ENCODE measurements at regions not wholly inside any gene's neighbourhood (a gene's known extent, or its start where the extent isn't known, plus 50 kb on each side); places are given as distances from the start of the nearest gene placed in this dataset.
"Not testable (repeated sequence)": the region's sequence is repeated elsewhere in the genome, so short reads cannot be mapped to it uniquely, and the experiment has no call there.

GRCh38 chr16:85529489-85530369 is 83.4 kb upstream of the GSE1 start:
- no peaks in the 10 kb centered on the region for H3K4me1 ChIP-seq (ENCODE audit: low read depth, poor library complexity, severe bottlenecking)
- no peaks in the 10 kb centered on the region for H3K36me3 ChIP-seq (ENCODE audit: insufficient read depth)
- H3K79me2 ChIP-seq (ENCODE audit: insufficient read depth, low read depth) = no peaks in the 10 kb centered on the region
- H4K20me1 ChIP-seq (ENCODE audit: insufficient read depth) = no peaks in the 10 kb centered on the region
- peaks cover 89% of the 10 kb centered on the region for H3K27me3 ChIP-seq (ENCODE audit: insufficient read depth, low read depth)
- H3K4me3 ChIP-seq (IDR thresholded peaks at IDR 0.05; ENCODE audit: insufficient read depth, low read depth, low read length) = no peak overlapping the region
- H3K4me2 ChIP-seq = no peak overlapping the region
- no peak for TF ChIP-seq CTCF (conservative IDR thresholded peaks at IDR 0.05; ENCODE audit: low read depth, low read length)
- H3K9ac ChIP-seq = no peak overlapping the region
- no peak overlapping the region for H3K27ac ChIP-seq
- H2AFZ ChIP-seq (ENCODE audit: low read depth) = no peak overlapping the region

- no peak overlapping the region for H3K4me2 ChIP-seq
- no peak overlapping the region for H3K4me3 ChIP-seq (IDR thresholded peaks at IDR 0.05; ENCODE audit: insufficient read depth, low read depth, low read length)
- H2AFZ ChIP-seq (ENCODE audit: low read depth) = no peak overlapping the region
- no peak overlapping the region for H3K27ac ChIP-seq
- no peaks in the 10 kb centered on the region for H3K4me1 ChIP-seq (ENCODE audit: low read depth, poor library complexity, severe bottlenecking)
- no peak for TF ChIP-seq CTCF (conservative IDR thresholded peaks at IDR 0.05; ENCODE audit: low read depth, low read length)
- peaks cover 90% of the 10 kb centered on the region for H3K27me3 ChIP-seq (ENCODE audit: insufficient read depth, low read depth)
- no peaks in the 10 kb centered on the region for H3K36me3 ChIP-seq (ENCODE audit: insufficient read depth)
- no peaks in the 10 kb centered on the region for H3K79me2 ChIP-seq (ENCODE audit: insufficient read depth, low read depth)
- no peak overlapping the region for H3K9ac ChIP-seq
- no peaks in the 10 kb centered on the region for H4K20me1 ChIP-seq (ENCODE audit: insufficient read depth)
These were observed 82.8 kb upstream of the GSE1 start for GRCh38 chr16:85530370-85530739.

- peaks cover 92% of the 10 kb centered on the region for H3K27me3 ChIP-seq (ENCODE audit: insufficient read depth, low read depth)
- no peaks in the 10 kb centered on the region for H3K36me3 ChIP-seq (ENCODE audit: insufficient read depth)
- no peak overlapping the region for H3K4me2 ChIP-seq
- H2AFZ ChIP-seq (ENCODE audit: low read depth) = no peak overlapping the region
- H3K27ac ChIP-seq = no peak overlapping the region
- no peaks in the 10 kb centered on the region for H4K20me1 ChIP-seq (ENCODE audit: insufficient read depth)
- H3K79me2 ChIP-seq (ENCODE audit: insufficient read depth, low read depth) = no peaks in the 10 kb centered on the region
- H3K4me1 ChIP-seq (ENCODE audit: low read depth, poor library complexity, severe bottlenecking) = no peaks in the 10 kb centered on the region
- H3K9ac ChIP-seq = no peak overlapping the region
- TF ChIP-seq CTCF (conservative IDR thresholded peaks at IDR 0.05; ENCODE audit: low read depth, low read length) = no peak
- no peak overlapping the region for H3K4me3 ChIP-seq (IDR thresholded peaks at IDR 0.05; ENCODE audit: insufficient read depth, low read depth, low read length)
These were observed 81.6 kb upstream of the GSE1 start for GRCh38 chr16:85531516-85531915.

- H3K4me2 ChIP-seq = no peak overlapping the region
- no peaks in the 10 kb centered on the region for H3K4me1 ChIP-seq (ENCODE audit: low read depth, poor library complexity, severe bottlenecking)
- no peak overlapping the region for H3K9ac ChIP-seq
- H3K27me3 ChIP-seq (ENCODE audit: insufficient read depth, low read depth) = peaks cover 94% of the 10 kb centered on the region
- no peaks in the 10 kb centered on the region for H4K20me1 ChIP-seq (ENCODE audit: insufficient read depth)
- H3K27ac ChIP-seq = no peak overlapping the region
- H3K79me2 ChIP-seq (ENCODE audit: insufficient read depth, low read depth) = no peaks in the 10 kb centered on the region
- TF ChIP-seq CTCF (conservative IDR thresholded peaks at IDR 0.05; ENCODE audit: low read depth, low read length) = no peak
- H2AFZ ChIP-seq (ENCODE audit: low read depth) = no peak overlapping the region
- H3K36me3 ChIP-seq (ENCODE audit: insufficient read depth) = no peaks in the 10 kb centered on the region
- no peak overlapping the region for H3K4me3 ChIP-seq (IDR thresholded peaks at IDR 0.05; ENCODE audit: insufficient read depth, low read depth, low read length)
These were observed 81.0 kb upstream of the GSE1 start for GRCh38 chr16:85532147-85532546.

GRCh38 chr16:85533593-85533992 is 79.5 kb upstream of the GSE1 start:
- not testable (repeated sequence) for H3K79me2 ChIP-seq (ENCODE audit: insufficient read depth, low read depth); H4K20me1 ChIP-seq (ENCODE audit: insufficient read depth); H3K36me3 ChIP-seq (ENCODE audit: insufficient read depth); H3K9ac ChIP-seq; H3K4me3 ChIP-seq (IDR thresholded peaks at IDR 0.05; ENCODE audit: insufficient read depth, low read depth, low read length); H3K4me1 ChIP-seq (ENCODE audit: low read depth, poor library complexity, severe bottlenecking); H3K27ac ChIP-seq; H3K4me2 ChIP-seq; H2AFZ ChIP-seq (ENCODE audit: low read depth)
- H3K27me3 ChIP-seq (ENCODE audit: insufficient read depth, low read depth) = peaks cover 95% of the 10 kb centered on the region

All from KMS-11 (cell line).